AG09309 (cell line): ENCODE measurements at regions not wholly inside any gene's neighbourhood (a gene's known extent, or its start where the extent isn't known, plus 50 kb on each side); places are given as distances from the start of the nearest gene placed in this dataset.

ENCODE experiments used
- DNase-seq: peaks from one replicate; pipeline ENCODE4 v3.0.0-alpha.2; 2010; ENCODE audit warnings: low read depth
- H3K4me3 ChIP-seq: 2 replicates; pipeline ENCODE4 v1.5.1; 2011; ENCODE audit warnings: mild to moderate bottlenecking, low read depth, low read length, moderate library complexity; ENCODE audit not compliant: control insufficient read depth
- CTCF ChIP-seq: IDR thresholded peaks from 2 replicates; pipeline ENCODE4 v1.5.1; 2011; ENCODE audit warnings: mild to moderate bottlenecking, low read depth, low read length, inconsistent platforms; ENCODE audit not compliant: insufficient read depth, control insufficient read depth; ENCODE audit errors: missing control alignments

GRCh38 chr17:77874303-77875050 lies 84.0 kb upstream of the TNRC6C start:
- no peak for DNase-seq
- TF ChIP-seq CTCF, result no peak
- H3K4me3 ChIP-seq, result no peak overlapping the region

GRCh38 chr17:77875051-77875780 lies 83.3 kb upstream of the TNRC6C start:
- no peak for TF ChIP-seq CTCF
- H3K4me3 ChIP-seq, result no peak overlapping the region
- DNase-seq, result peak; percentile 81

GRCh38 chr17:77875881-77876509 lies 82.5 kb upstream of the TNRC6C start:
- no peak for DNase-seq

GRCh38 chr17:77877036-77877435 lies 81.5 kb upstream of the TNRC6C start:
- no peak for DNase-seq
- no peak overlapping the region for H3K4me3 ChIP-seq
- TF ChIP-seq CTCF, result no peak

More at GRCh38 chr17:77875881-77876509, 82.5 kb upstream of the TNRC6C start:
- TF ChIP-seq CTCF, result no peak
- H3K4me3 ChIP-seq, result no peak overlapping the region

- DNase-seq, result no peak
- H3K4me3 ChIP-seq, result no peak overlapping the region
- no peak for TF ChIP-seq CTCF
Observed at GRCh38 chr17:77877646-77878355, 80.7 kb upstream of the TNRC6C start.

- no peak for DNase-seq
- TF ChIP-seq CTCF, result no peak
- H3K4me3 ChIP-seq, result no peak overlapping the region
Observed at GRCh38 chr17:77879226-77879895, 79.1 kb upstream of the TNRC6C start.
